ENCODE measurements at regions not wholly inside any gene's neighbourhood (a gene's known extent, or its start where the extent isn't known, plus 50 kb on each side); places are given as distances from the start of the nearest gene placed in this dataset.

DNA sequence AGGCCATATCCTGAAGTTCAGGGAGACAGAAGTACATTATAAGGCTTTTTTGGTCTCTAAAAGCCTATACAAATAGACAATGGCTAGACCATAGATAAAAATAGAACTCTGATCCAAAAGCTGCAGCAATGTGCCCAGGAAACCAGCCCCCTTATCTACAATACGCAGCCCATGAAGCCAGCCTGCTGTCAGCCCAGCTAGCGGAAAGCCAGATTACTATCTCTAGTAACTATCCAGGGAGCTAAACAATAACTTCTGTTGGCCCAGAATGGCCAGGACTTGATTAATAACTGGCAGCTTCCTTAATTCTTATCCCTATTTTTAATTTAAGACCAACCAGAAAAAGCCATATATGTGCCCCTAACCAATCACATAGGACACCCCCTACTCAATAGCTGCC is 160.4 kb upstream of the SMLR1 start:
- TF ChIP-seq TAF1 (IDR thresholded peaks at IDR 0.05; ENCODE audit: borderline replicate concordance, insufficient read depth, low read length) (no peak), POLR2AphosphoS5 (IDR thresholded peaks at IDR 0.05; ENCODE audit: low read depth, low read length) (no peak), SIN3A (IDR thresholded peaks at IDR 0.05; ENCODE audit: borderline replicate concordance, insufficient read depth, low read length) (no peak), FOXP2 (optimal IDR thresholded peaks at IDR 0.05; ENCODE audit: borderline replicate concordance, extremely low read depth, extremely low read length, insufficient read depth) (no peak)
- TF ChIP-seq, protein P1, sequence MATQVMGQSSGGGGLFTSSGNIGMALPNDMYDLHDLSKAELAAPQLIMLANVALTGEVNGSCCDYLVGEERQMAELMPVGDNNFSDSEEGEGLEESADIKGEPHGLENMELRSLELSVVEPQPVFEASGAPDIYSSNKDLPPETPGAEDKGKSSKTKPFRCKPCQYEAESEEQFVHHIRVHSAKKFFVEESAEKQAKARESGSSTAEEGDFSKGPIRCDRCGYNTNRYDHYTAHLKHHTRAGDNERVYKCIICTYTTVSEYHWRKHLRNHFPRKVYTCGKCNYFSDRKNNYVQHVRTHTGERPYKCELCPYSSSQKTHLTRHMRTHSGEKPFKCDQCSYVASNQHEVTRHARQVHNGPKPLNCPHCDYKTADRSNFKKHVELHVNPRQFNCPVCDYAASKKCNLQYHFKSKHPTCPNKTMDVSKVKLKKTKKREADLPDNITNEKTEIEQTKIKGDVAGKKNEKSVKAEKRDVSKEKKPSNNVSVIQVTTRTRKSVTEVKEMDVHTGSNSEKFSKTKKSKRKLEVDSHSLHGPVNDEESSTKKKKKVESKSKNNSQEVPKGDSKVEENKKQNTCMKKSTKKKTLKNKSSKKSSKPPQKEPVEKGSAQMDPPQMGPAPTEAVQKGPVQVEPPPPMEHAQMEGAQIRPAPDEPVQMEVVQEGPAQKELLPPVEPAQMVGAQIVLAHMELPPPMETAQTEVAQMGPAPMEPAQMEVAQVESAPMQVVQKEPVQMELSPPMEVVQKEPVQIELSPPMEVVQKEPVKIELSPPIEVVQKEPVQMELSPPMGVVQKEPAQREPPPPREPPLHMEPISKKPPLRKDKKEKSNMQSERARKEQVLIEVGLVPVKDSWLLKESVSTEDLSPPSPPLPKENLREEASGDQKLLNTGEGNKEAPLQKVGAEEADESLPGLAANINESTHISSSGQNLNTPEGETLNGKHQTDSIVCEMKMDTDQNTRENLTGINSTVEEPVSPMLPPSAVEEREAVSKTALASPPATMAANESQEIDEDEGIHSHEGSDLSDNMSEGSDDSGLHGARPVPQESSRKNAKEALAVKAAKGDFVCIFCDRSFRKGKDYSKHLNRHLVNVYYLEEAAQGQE (IDR thresholded peaks at IDR 0.05; ENCODE audit: insufficient read depth in 1 of 2, low read depth in 2 of 2, low read length in 2 of 2), result no peak

Data from PFSK-1 (cell line).